Stomach (tissue), 8 donors: ENCODE measurements at regions not wholly inside any gene's neighbourhood (a gene's known extent, or its start where the extent isn't known, plus 50 kb on each side); places are given as distances from the start of the nearest gene placed in this dataset.

Source experiments
- DNase-seq, 2 donors: peaks; one replicate each; pipeline versions ENCODE4 v3.0.0 to v3.0.0-alpha.2; 2013 to 2019
- H3K27ac ChIP-seq, 5 donors: fragments of 200-600 bp in 4 of 5; sonication (generic) in 4 of 5; one replicate each; pipeline ENCODE4 v1.5.1; 2013 to 2019; ENCODE audit warnings: mild to moderate bottlenecking in 1 of 5, moderate library complexity in 1 of 5
- H3K27me3 ChIP-seq, 3 donors: fragments of 200-600 bp; sonication (generic); one replicate each; pipeline ENCODE4 v1.5.1; 2017 to 2019; ENCODE audit warnings: mixed run types in 1 of 3
- H3K36me3 ChIP-seq, 4 donors: fragments of 200-600 bp; sonication (generic); 1 replicate in 3 of 4; 2 replicates in 1 of 4; pipeline ENCODE4 v1.5.1; 2016 to 2019
- H3K4me1 ChIP-seq, 4 donors: fragments of 200-600 bp; sonication (generic); one replicate each; pipeline ENCODE4 v1.5.1; 2016 to 2019
- H3K4me3 ChIP-seq, 4 donors: fragments of 200-600 bp; sonication (generic) in 3 of 4; one replicate each; pipeline ENCODE4 v1.5.1; 2016 to 2019; ENCODE audit warnings: mild to moderate bottlenecking in 1 of 4
- H3K9me3 ChIP-seq, 4 donors: fragments of 200-600 bp; sonication (generic); one replicate each; pipeline ENCODE4 v1.5.1; 2016 to 2019
- CTCF ChIP-seq, 7 experiments: fragments of 450-650 bp in 4 of 7; fragments of 200-600 bp in 3 of 7; sonication (generic) in 3 of 7; IDR thresholded peaks; one replicate each; pipeline ENCODE4 v1.5.1; 2016 to 2019; ENCODE audit warnings: antibody characterized with exemption in 7 of 7, control low read depth in 2 of 7, mild to moderate bottlenecking in 1 of 7
- EP300 ChIP-seq: sonication (generic); formaldehyde crosslinking; IDR thresholded peaks from one replicate; pipeline ENCODE4 v1.6.1; 2017; ENCODE audit warnings: antibody characterized with exemption
- POLR2A ChIP-seq, 4 donors: fragments of 450-650 bp; IDR thresholded peaks; one replicate each; pipeline ENCODE4 v1.6.1; 2016; ENCODE audit warnings: antibody characterized with exemption in 4 of 4, control low read depth in 2 of 4, mild to moderate bottlenecking in 1 of 4, moderate library complexity in 1 of 4
- POLR2AphosphoS5 ChIP-seq, 3 donors: sonication (generic); formaldehyde crosslinking; IDR thresholded peaks; one replicate each; pipeline ENCODE4 v1.6.1; 2016; ENCODE audit warnings: antibody characterized with exemption in 3 of 3
- WGBS, 5 donors: extraction: QIAGEN DNeasy Blood & Tissue Kit in 3 of 5; methylation state at CpG; one replicate each; pipeline versions ENCODE4 v1.1.5 to v1.1.7; 2013 to 2018; 5-methylcytosine and 5-hydroxymethylcytosine counted together
- intact Hi-C: fragments of 100-400 bp; cut with DNase I; formaldehyde crosslinking; loops from one replicate; pipeline ENCODE4 v1.15.1; 2023; ENCODE audit warnings: low total_unique reads
- donor health status: healthy with polysubstance abuse.
- donor health status: Bipolar disorder and iron deficiency.
- donor health status: healthy.

DNA sequence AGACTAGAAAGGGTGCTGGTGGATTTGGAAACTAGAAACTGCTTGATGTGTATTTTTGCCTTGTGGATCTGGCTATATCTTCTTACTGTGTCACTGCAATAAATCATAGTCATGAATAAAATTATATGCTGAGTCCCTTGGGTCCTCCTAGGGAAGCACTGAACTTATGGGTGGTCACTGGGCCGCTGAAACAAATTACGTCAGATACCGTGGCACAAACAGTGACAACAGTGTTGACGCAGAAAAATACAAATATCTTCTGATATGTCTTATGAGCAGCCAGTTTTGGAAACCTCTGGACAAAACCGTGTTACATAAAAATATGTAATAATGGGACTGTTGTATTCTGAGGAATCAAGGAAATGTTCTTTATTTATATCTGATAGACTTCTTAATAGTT, 260.1 kb upstream of the SORCS1 start:
- WGBS, 5 donors = 78 to 90% (median 83%) methylated on average over 5 of the region's 5 CpGs
- TF ChIP-seq POLR2AphosphoS5 (IDR thresholded peaks at IDR 0.05) (no peak), EP300 (no peak), CTCF (IDR thresholded peaks at IDR 0.05) (no peak), POLR2A (IDR thresholded peaks at IDR 0.05) (no peak)
- no peak overlapping the region for H3K27ac ChIP-seq
- no peaks in the 10 kb centered on the region for H3K9me3 ChIP-seq
- no peaks in the 10 kb centered on the region for H3K27me3 ChIP-seq
- H3K36me3 ChIP-seq = no peaks in the 10 kb centered on the region
- no peaks in the 10 kb centered on the region for H3K4me1 ChIP-seq
- DNase-seq = no peak
- intact Hi-C loops = no loop called here
- H3K4me3 ChIP-seq = no peak overlapping the region

- WGBS, 5 donors = 39 to 52% (median 47%) methylated on average over 3 of the region's 3 CpGs
- H3K27ac ChIP-seq = no peak overlapping the region
- no peaks in the 10 kb centered on the region for H3K9me3 ChIP-seq
- TF ChIP-seq POLR2AphosphoS5 (IDR thresholded peaks at IDR 0.05) (no peak), POLR2A (IDR thresholded peaks at IDR 0.05) (no peak), EP300 (no peak), CTCF (IDR thresholded peaks at IDR 0.05) (no peak)
- no peaks in the 10 kb centered on the region for H3K4me1 ChIP-seq
- H3K4me3 ChIP-seq = no peak overlapping the region
- no peaks in the 10 kb centered on the region for H3K36me3 ChIP-seq
- DNase-seq = no peak
- intact Hi-C loops = no loop called here
- no peaks in the 10 kb centered on the region for H3K27me3 ChIP-seq
Measured at GRCh38 chr10:107423903-107424302, 259.4 kb upstream of the SORCS1 start.

GRCh38 chr10:107422681-107423080, 258.2 kb upstream of the SORCS1 start:
- H3K27ac ChIP-seq = no peak overlapping the region
- H3K36me3 ChIP-seq = no peaks in the 10 kb centered on the region
- no peaks in the 10 kb centered on the region for H3K27me3 ChIP-seq
- no peak for TF ChIP-seq POLR2AphosphoS5 (IDR thresholded peaks at IDR 0.05)
- no peak for TF ChIP-seq EP300
- no peak for TF ChIP-seq CTCF (IDR thresholded peaks at IDR 0.05)
- no peak for TF ChIP-seq POLR2A (IDR thresholded peaks at IDR 0.05)
- no peak overlapping the region for H3K4me3 ChIP-seq
- H3K4me1 ChIP-seq = no peaks in the 10 kb centered on the region
- no peak for DNase-seq
- H3K9me3 ChIP-seq = no peaks in the 10 kb centered on the region
- 85 to 93% (median 87%) methylated on average over 2 of the region's 2 CpGs for WGBS, 5 donors
- intact Hi-C loops = no loop called here

DNA sequence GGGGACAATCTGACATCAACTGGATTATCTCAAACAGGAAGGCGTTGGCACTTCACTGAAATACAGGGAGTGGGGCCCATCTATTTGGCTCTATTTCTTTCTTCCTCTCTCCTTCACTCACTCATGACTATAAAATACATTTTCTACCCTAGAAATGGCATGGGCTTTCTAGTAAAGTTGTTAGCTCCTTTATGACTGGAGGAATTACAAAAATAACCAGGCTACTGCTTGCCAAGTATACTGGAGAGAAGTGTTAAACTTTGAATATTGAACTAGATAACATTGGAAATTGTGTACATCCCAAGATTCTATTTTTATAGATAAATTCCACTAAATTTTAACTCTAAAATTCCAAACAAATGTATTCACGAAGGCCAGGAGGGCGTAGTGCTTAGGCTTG, 255.7 kb upstream of the SORCS1 start:
- Histone ChIP-seq H3K36me3 (no peaks in the 10 kb centered on the region), H3K9me3 (no peaks in the 10 kb centered on the region), H3K27ac (no peak overlapping the region), H3K27me3 (no peaks in the 10 kb centered on the region), H3K4me3 (no peak overlapping the region), H3K4me1 (no peaks in the 10 kb centered on the region)
- no peak for DNase-seq
- intact Hi-C loops = no loop called here
- TF ChIP-seq EP300 (no peak), POLR2A (IDR thresholded peaks at IDR 0.05) (no peak), POLR2AphosphoS5 (IDR thresholded peaks at IDR 0.05) (no peak), CTCF (IDR thresholded peaks at IDR 0.05) (no peak)
- WGBS, 5 donors = 73 to 87% (median 85%) methylated on average over 3 of the region's 3 CpGs
